ENCODE measurements at regions not wholly inside any gene's neighbourhood (a gene's known extent, or its start where the extent isn't known, plus 50 kb on each side); places are given as distances from the start of the nearest gene placed in this dataset.

DNA sequence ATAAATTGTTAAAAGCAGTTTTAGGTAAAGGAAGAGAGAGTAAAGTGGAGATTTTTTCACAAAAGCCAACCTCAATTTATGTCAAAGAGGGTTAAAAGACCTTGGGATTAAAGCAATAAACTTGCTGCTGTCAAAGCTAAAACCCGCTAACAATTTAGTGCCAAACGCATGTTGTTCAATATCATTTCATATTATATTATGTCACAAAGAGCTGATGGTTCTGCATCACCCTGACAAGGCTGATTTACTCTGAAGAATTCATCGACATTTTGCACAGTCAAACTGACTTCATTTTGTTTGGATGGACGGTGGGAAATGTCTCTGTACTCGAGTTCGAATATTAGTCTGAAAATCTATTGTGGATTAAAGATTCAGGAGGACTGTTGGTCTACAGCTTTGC lies 315.8 kb upstream of the TSHZ3 start (continued):
- TF ChIP-seq RAD21 (IDR thresholded peaks at IDR 0.05 in 1 of 2, conservative IDR thresholded peaks at IDR 0.05 in 1 of 2; ENCODE audit: low read depth in 2 of 2, low read length in 2 of 2) (no peak), FOSL1 (IDR thresholded peaks at IDR 0.05; ENCODE audit: insufficient read depth, low read depth, low read length) (no peak), NANOG (IDR thresholded peaks at IDR 0.05; ENCODE audit: insufficient read depth, low read depth, low read length, poor library complexity, severe bottlenecking) (no peak)
